Left ventricle myocardium inferior (tissue), 1 donor: ENCODE measurements at regions not wholly inside any gene's neighbourhood (a gene's known extent, or its start where the extent isn't known, plus 50 kb on each side); places are given as distances from the start of the nearest gene placed in this dataset.
A peak's percentile ranks its signal among the peaks of the same experiment; 100 is the strongest.

Experiments used
- DNase-seq: peaks from one replicate; pipeline ENCODE4 v3.0.0-alpha.2; 2020
- H3K27ac ChIP-seq: fragments of 200-600 bp; replicated peaks from 2 replicates; pipeline ENCODE4 v1.8.0; 2021
- H3K27me3 ChIP-seq: fragments of 200-600 bp; 2 replicates; pipeline ENCODE4 v1.8.0; 2021; ENCODE audit warnings: low read depth
- H3K36me3 ChIP-seq: fragments of 200-600 bp; 2 replicates; pipeline ENCODE4 v1.8.0; 2021
- H3K4me1 ChIP-seq: fragments of 200-600 bp; 2 replicates; pipeline ENCODE4 v1.8.0; 2021
- H3K4me3 ChIP-seq: fragments of 200-600 bp; 2 replicates; pipeline ENCODE4 v1.8.0; 2021; ENCODE audit warnings: mild to moderate bottlenecking, moderate library complexity
- H3K9me3 ChIP-seq: fragments of 200-600 bp; replicated peaks from 2 replicates; pipeline ENCODE4 v1.8.0; 2021
- CTCF ChIP-seq: fragments of 200-600 bp; IDR thresholded peaks from 2 replicates; pipeline ENCODE4 v1.8.0; 2021; ENCODE audit warnings: antibody characterized with exemption, mild to moderate bottlenecking, borderline replicate concordance
- intact Hi-C: fragments of 100-400 bp; cut with micrococcal nuclease; formaldehyde crosslinking; loops from one replicate; pipeline ENCODE4 v1.11.0; 2022
- donor health status: DM: no; HTN: yes; CAD: no; lungs with severe emphysema.

DNA sequence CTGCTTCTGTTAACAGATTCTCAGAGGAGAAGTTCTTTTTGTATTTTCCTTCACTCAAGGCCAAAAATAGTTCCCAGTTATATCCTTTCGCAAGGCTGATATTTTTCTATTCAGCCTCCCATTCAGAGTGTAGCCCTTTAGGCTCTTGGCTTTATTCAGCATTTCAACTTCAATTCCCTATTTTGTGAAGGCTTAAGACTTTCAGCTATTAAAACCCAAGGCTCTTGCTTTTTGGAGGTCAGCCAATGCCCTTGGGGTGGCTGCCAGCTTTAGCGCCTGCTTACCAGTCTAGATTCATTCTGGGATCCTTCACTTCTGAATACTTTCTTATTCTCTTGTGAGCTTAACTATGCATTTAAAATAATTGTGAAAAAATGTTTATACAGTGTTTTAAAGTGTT is 57.3 kb upstream of the ADGRA3 start:
- DNase-seq, result peak; percentile 71
- intact Hi-C loops, result no loop called here
- Histone ChIP-seq H3K36me3 (no peaks in the 10 kb centered on the region), H3K27ac (no peak overlapping the region), H3K9me3 (peaks cover 33% of the 10 kb centered on the region), H3K4me1 (peaks cover 12% of the 10 kb centered on the region), H3K4me3 (no peak overlapping the region), H3K27me3 (no peaks in the 10 kb centered on the region)
- no peak for TF ChIP-seq CTCF

- H3K4me1 ChIP-seq, result peaks cover 12% of the 10 kb centered on the region
- H3K4me3 ChIP-seq, result no peak overlapping the region
- TF ChIP-seq CTCF, result no peak
- H3K9me3 ChIP-seq, result peaks cover 29% of the 10 kb centered on the region
- intact Hi-C loops, result no loop called here
- no peaks in the 10 kb centered on the region for H3K27me3 ChIP-seq
- H3K27ac ChIP-seq, result no peak overlapping the region
- no peak for DNase-seq
- H3K36me3 ChIP-seq, result no peaks in the 10 kb centered on the region
Measured at GRCh38 chr4:22573641-22574040, 57.8 kb upstream of the ADGRA3 start.

GRCh38 chr4:22574424-22574823 is 58.6 kb upstream of the ADGRA3 start:
- intact Hi-C loops, result no loop called here
- no peak overlapping the region for H3K27ac ChIP-seq

DNA sequence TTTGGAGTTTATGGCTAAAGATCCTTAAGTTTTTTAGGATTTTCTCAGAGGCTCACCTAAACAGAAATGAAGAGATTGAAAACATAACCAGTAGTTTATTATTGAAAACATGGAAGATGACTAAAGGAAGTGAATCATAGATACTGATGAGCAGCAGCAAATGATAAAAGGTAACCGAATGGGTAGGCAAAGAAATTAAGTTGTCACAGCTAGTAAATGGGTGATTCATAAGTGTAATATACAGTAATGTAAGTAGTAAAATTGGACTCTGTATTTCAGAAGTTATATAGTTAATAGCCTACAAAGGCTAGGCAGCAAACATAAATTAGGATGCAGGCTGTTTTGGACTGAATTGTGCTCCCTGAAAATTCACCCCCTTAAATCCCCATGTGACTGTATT is 59.0 kb upstream of the ADGRA3 start:
- no peaks in the 10 kb centered on the region for H3K36me3 ChIP-seq
- intact Hi-C loops, result no loop called here
- TF ChIP-seq CTCF, result no peak
- H3K9me3 ChIP-seq, result peaks cover 17% of the 10 kb centered on the region
- H3K27ac ChIP-seq, result no peak overlapping the region
- H3K4me3 ChIP-seq, result no peak overlapping the region
- peaks cover 12% of the 10 kb centered on the region for H3K4me1 ChIP-seq
- no peak for DNase-seq
- no peaks in the 10 kb centered on the region for H3K27me3 ChIP-seq

More at GRCh38 chr4:22574424-22574823, 58.6 kb upstream of the ADGRA3 start:
- no peak for TF ChIP-seq CTCF
- peaks cover 12% of the 10 kb centered on the region for H3K4me1 ChIP-seq
- H3K4me3 ChIP-seq, result no peak overlapping the region
- no peak for DNase-seq
- no peaks in the 10 kb centered on the region for H3K36me3 ChIP-seq
- H3K9me3 ChIP-seq, result peaks cover 21% of the 10 kb centered on the region
- H3K27me3 ChIP-seq, result no peaks in the 10 kb centered on the region

DNA sequence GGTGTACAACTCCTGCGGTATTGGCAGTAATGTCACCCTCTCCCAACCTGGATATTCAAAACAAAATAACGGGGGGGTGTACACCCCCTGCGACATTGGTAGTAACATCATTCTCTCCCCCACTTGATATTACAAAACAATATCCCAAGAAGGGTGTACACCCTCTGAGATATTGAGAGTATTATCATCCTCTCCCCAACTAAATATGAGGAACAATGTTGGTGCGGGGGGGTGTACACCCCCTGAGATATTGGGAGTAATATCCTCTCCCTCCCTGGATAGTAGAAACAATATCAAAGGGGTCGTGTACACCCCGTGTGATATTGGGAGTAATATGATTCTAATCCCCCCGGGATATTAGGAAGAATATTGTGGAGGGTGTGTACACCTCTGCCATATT is 71.4 kb upstream of the ADGRA3 start:
- Histone ChIP-seq H3K4me1 (no peaks in the 10 kb centered on the region), H3K36me3 (no peaks in the 10 kb centered on the region), H3K4me3 (no peak overlapping the region), H3K27ac (no peak overlapping the region), H3K9me3 (no peaks in the 10 kb centered on the region), H3K27me3 (no peaks in the 10 kb centered on the region)
- TF ChIP-seq CTCF, result no peak
- intact Hi-C loops, result no loop called here
- no peak for DNase-seq

DNA sequence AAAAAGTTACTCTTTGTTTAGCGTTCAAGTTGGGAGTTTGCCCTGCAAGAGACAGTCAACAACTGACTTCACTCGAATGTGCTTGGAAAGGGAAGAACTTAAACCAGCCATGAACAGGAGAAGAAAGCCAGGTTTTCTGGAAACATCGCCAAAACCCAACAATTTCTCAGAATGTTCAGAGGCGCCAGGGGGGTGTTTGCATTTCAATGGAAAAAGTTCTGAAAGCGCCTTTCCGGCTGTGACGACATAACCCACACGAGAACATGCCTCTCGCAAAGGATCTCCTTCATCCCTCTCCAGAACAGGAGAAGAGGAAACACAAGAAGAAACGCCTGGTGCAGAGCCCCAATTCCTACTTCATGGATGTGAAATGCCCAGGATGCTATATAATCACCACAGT is 78.1 kb upstream of the ADGRA3 start:
- H3K4me1 ChIP-seq, result no peaks in the 10 kb centered on the region

More for the DNA sequence above, 78.1 kb upstream of the ADGRA3 start:
- Histone ChIP-seq H3K9me3 (no peaks in the 10 kb centered on the region), H3K36me3 (no peaks in the 10 kb centered on the region), H3K4me3 (no peak overlapping the region), H3K27me3 (no peaks in the 10 kb centered on the region), H3K27ac (no peak overlapping the region)
- TF ChIP-seq CTCF, result no peak
- intact Hi-C loops, result no loop called here
- DNase-seq, result no peak
